Neutrophil (primary cell): ENCODE measurements at regions not wholly inside any gene's neighbourhood (a gene's known extent, or its start where the extent isn't known, plus 50 kb on each side); places are given as distances from the start of the nearest gene placed in this dataset.

Source experiments
- H3K27ac ChIP-seq: fragments of 200-600 bp; sonication (generic); 2 replicates; pipeline ENCODE4 v1.5.1; 2016; ENCODE audit warnings: mild to moderate bottlenecking, moderate library complexity
- H3K27me3 ChIP-seq: fragments of 200-600 bp; sonication (generic); 2 replicates; pipeline ENCODE4 v1.6.0; 2016; ENCODE audit warnings: mild to moderate bottlenecking
- H3K36me3 ChIP-seq: fragments of 200-600 bp; sonication (generic); 2 replicates; pipeline ENCODE4 v1.5.1; 2017
- H3K4me1 ChIP-seq, 2 experiments: fragments of 200-600 bp in 1 of 2; sonication (generic) in 1 of 2; 1 replicate in 1 of 2; 2 replicates in 1 of 2; pipeline versions ENCODE4 v1.5.1 to v1.6.1; 2013 to 2016; ENCODE audit warnings: low read depth in 1 of 2, low read length in 1 of 2, mild to moderate bottlenecking in 1 of 2, moderate library complexity in 1 of 2; ENCODE audit not compliant: control insufficient read depth in 1 of 2, insufficient read depth in 1 of 2
- H3K4me3 ChIP-seq, 2 experiments: fragments of 200-600 bp in 1 of 2; sonication (generic) in 1 of 2; 1 replicate in 1 of 2; 2 replicates in 1 of 2; pipeline ENCODE4 v1.5.1; 2013 to 2016; ENCODE audit warnings: low read depth in 1 of 2, low read length in 1 of 2, mild to moderate bottlenecking in 1 of 2, moderate library complexity in 1 of 2
- H3K9me3 ChIP-seq: fragments of 200-600 bp; sonication (generic); 2 replicates; pipeline ENCODE4 v1.5.1; 2016
- CTCF ChIP-seq: fragments of 200-600 bp; sonication (generic); IDR thresholded peaks from 2 replicates; pipeline ENCODE4 v1.5.1; 2016; ENCODE audit warnings: antibody characterized with exemption

DNA sequence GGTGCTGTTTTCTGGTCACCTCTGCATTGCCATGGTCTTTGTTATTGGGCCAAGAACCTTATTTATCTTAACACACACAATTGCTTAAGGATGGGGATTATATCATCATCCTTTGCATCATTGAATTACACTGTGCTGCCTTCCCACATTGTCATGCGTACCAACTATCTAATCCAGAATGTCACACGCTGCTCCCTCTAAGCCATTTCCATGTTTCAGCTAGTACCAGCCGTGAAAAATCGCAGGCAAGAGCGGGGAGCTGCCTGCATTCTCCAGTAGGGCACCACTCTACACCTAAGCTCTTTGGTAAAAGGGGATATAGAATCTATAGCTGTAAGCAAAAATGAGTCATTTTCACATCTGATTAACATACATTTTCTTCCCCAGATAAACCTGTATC lies 277.0 kb downstream of the PRL start:
- TF ChIP-seq CTCF: no peak
- H3K27me3 ChIP-seq: no peaks in the 10 kb centered on the region
- H3K36me3 ChIP-seq: no peaks in the 10 kb centered on the region
- H3K9me3 ChIP-seq: no peaks in the 10 kb centered on the region
- H3K4me1 ChIP-seq: no peaks in the 10 kb centered on the region
- no peak overlapping the region for H3K4me3 ChIP-seq
- H3K27ac ChIP-seq: no peak overlapping the region

- Histone ChIP-seq H3K36me3 (no peaks in the 10 kb centered on the region), H3K27me3 (no peaks in the 10 kb centered on the region), H3K4me1 (peaks cover 0 to 5% of the 10 kb centered on the region in 2 experiments), H3K27ac (no peak overlapping the region), H3K9me3 (no peaks in the 10 kb centered on the region), H3K4me3 (no peak overlapping the region)
- no peak for TF ChIP-seq CTCF
Observed at GRCh38 chr6:22020299-22021003, 276.4 kb downstream of the PRL start.

DNA sequence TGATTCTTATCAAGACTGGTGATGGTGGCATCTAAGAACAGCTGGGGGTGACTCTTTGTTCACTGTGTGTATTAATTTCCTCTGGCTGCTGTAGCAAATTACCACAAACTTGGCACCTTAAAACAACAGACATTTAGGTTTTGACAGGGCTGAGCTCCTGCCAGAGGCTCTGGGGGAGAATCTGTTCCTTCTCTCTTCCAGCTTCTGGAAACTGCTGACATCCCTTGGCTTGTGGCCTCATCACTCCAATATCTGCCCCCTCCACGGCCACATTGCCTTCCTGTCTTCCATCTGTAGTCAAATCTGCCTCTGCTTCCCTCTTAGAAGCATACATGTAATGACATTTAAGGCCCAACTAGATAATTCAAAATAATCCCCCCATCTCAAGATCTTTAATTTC lies 274.9 kb downstream of the PRL start:
- no peak for TF ChIP-seq CTCF
- no peak overlapping the region for H3K27ac ChIP-seq
- H3K36me3 ChIP-seq: no peaks in the 10 kb centered on the region
- no peaks in the 10 kb centered on the region for H3K27me3 ChIP-seq
- no peaks in the 10 kb centered on the region for H3K9me3 ChIP-seq
- H3K4me3 ChIP-seq: no peak overlapping the region
- H3K4me1 ChIP-seq: peaks cover 5 to 14% of the 10 kb centered on the region in 2 experiments

DNA sequence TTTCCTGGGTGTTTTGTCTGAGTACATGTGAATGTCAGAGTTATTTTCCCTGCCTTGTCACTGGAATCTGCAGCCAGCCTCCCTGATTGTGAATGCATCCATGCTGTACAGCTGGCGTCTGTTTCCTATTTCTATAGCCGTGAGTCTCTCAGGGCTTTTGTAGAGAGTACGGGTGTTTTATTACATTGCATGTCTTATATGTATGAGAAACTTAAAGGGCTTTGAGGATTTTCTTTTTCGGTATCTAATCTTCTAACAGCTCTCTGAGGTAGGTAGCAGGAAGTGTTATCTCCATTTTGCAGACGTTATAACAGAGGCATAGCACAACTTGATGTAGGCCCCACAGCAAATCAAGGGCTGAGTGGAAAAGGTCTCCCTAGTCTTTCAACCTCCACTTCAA lies 272.9 kb downstream of the PRL start:
- Histone ChIP-seq H3K27ac (no peak overlapping the region), H3K9me3 (no peaks in the 10 kb centered on the region), H3K4me3 (no peak overlapping the region), H3K36me3 (no peaks in the 10 kb centered on the region), H3K27me3 (no peaks in the 10 kb centered on the region), H3K4me1 (peaks cover 5 to 14% of the 10 kb centered on the region in 2 experiments)
- TF ChIP-seq CTCF: no peak

DNA sequence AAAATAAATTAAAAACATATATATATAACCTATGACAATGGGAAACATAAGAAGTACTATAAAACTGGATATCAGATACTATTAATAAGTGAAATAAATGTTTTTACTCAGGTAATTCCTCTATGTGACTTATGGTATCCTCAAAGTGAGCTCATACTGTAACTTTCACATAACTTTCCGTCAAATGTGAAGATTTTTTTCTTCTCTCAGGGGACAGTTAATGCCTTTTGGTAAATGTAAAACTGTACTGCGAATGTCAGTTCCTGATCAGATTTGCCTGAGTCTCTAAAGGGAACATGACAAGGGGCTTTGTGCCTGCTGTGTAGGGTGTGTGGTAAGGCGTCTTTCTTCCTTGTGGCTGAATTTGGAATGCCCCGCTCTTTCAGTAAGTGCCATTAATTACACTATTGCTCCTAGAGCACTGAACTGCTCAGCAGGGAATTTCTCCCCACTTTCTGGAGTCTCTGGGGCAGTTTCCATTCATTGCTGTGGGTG lies 271.8 kb downstream of the PRL start:
- no peaks in the 10 kb centered on the region for H3K36me3 ChIP-seq
- H3K27ac ChIP-seq: no peak overlapping the region
- no peaks in the 10 kb centered on the region for H3K27me3 ChIP-seq
- H3K4me3 ChIP-seq: no peak overlapping the region
- H3K9me3 ChIP-seq: no peaks in the 10 kb centered on the region
- H3K4me1 ChIP-seq: peaks cover 5 to 14% of the 10 kb centered on the region in 2 experiments
- TF ChIP-seq CTCF: no peak
